GM12878 (cell line): ENCODE measurements at regions not wholly inside any gene's neighbourhood (a gene's known extent, or its start where the extent isn't known, plus 50 kb on each side); places are given as distances from the start of the nearest gene placed in this dataset.
A peak's percentile ranks its signal among the peaks of the same experiment; 100 is the strongest.

Experiments
- BHLHE40 ChIP-seq, 2 experiments: fragments of 450-650 bp in 1 of 2; IDR thresholded peaks; 2 replicates each; pipeline ENCODE4 v1.6.1; 2011 to 2017; ENCODE audit warnings: low read depth in 2 of 2, borderline replicate concordance in 1 of 2, improper control_type of control experiment in 1 of 2, low read length in 1 of 2, mild to moderate bottlenecking in 1 of 2
- DPF2 ChIP-seq: fragments of 450-650 bp; IDR thresholded peaks from 2 replicates; pipeline ENCODE4 v1.6.1; 2017; ENCODE audit warnings: mild to moderate bottlenecking
- E2F4 ChIP-seq: IDR thresholded peaks from 2 replicates; pipeline ENCODE4 v1.6.1; 2012; ENCODE audit warnings: low read depth, low read length, improper control_type of control experiment
- EED ChIP-seq: sonication (generic); IDR thresholded peaks from 2 replicates; pipeline ENCODE4 v1.6.1; 2016; ENCODE audit warnings: antibody characterized with exemption, low read depth
- EP300 ChIP-seq, 2 experiments: fragments of 150-350 bp in 1 of 2; IDR thresholded peaks; 2 replicates each; pipeline ENCODE4 v1.6.1; 2011 to 2012; ENCODE audit warnings: low read depth in 2 of 2, low read length in 2 of 2, borderline replicate concordance in 1 of 2, improper control_type of control experiment in 1 of 2, inconsistent platforms in 1 of 2; ENCODE audit not compliant: control insufficient read depth in 1 of 2
- FOXM1 ChIP-seq: IDR thresholded peaks from 2 replicates; pipeline ENCODE4 v1.6.1; 2012; ENCODE audit warnings: low read depth, mild to moderate bottlenecking, inconsistent platforms, low read length, moderate library complexity
- GABPA ChIP-seq: IDR thresholded peaks from 2 replicates; pipeline ENCODE4 v1.6.1; 2014; ENCODE audit warnings: antibody characterized with exemption, low read depth, mild to moderate bottlenecking, inconsistent platforms
- HDAC6 ChIP-seq: fragments of 200-600 bp; sonication (generic); IDR thresholded peaks from one replicate; pipeline ENCODE4 v1.8.0; 2017; ENCODE audit warnings: antibody characterized with exemption; ENCODE audit not compliant: unreplicated experiment
- IKZF1 ChIP-seq: fragments of 450-650 bp; conservative IDR thresholded peaks from 2 replicates; pipeline ENCODE4 v1.6.1; 2017; ENCODE audit warnings: antibody characterized with exemption, mild to moderate bottlenecking
- IRF4 ChIP-seq: IDR thresholded peaks from 2 replicates; pipeline ENCODE4 v1.6.1; 2011; ENCODE audit warnings: low read depth, low read length
- KLF5 ChIP-seq: fragments of 450-650 bp; IDR thresholded peaks from 2 replicates; pipeline ENCODE4 v1.6.1; 2014; ENCODE audit warnings: mild to moderate bottlenecking; ENCODE audit not compliant: partially characterized antibody
- MEF2A ChIP-seq: IDR thresholded peaks from 2 replicates; pipeline ENCODE4 v1.6.1; 2011; ENCODE audit warnings: low read depth, mild to moderate bottlenecking, low read length, moderate library complexity; ENCODE audit not compliant: insufficient read depth
- MTA2 ChIP-seq: fragments of 450-650 bp; IDR thresholded peaks from 2 replicates; pipeline ENCODE4 v1.6.1; 2016; ENCODE audit warnings: low read depth, mild to moderate bottlenecking, moderate library complexity
- MXI1 ChIP-seq: fragments of 150-350 bp; IDR thresholded peaks from 2 replicates; pipeline ENCODE4 v1.6.1; 2011; ENCODE audit warnings: low read depth, mild to moderate bottlenecking, inconsistent platforms, low read length, improper control_type of control experiment
- NFIC ChIP-seq: IDR thresholded peaks from 2 replicates; pipeline ENCODE4 v1.6.1; 2012; ENCODE audit warnings: low read depth, mild to moderate bottlenecking, inconsistent platforms, low read length, moderate library complexity
- NR2F1 ChIP-seq: fragments of 450-650 bp; conservative IDR thresholded peaks from 2 replicates; pipeline ENCODE4 v1.6.1; 2017; ENCODE audit warnings: mild to moderate bottlenecking
- SKIL ChIP-seq: fragments of 450-650 bp; IDR thresholded peaks from 2 replicates; pipeline ENCODE4 v1.6.1; 2017; ENCODE audit warnings: mild to moderate bottlenecking, low read depth, inconsistent platforms; ENCODE audit not compliant: poor library complexity, severe bottlenecking
- SUZ12 ChIP-seq: fragments of 200-600 bp; sonication (generic); IDR thresholded peaks from one replicate; pipeline ENCODE4 v1.6.1; 2018; ENCODE audit warnings: antibody characterized with exemption, mild to moderate bottlenecking; ENCODE audit not compliant: unreplicated experiment
- TF ChIP-seq, protein P1 (sequence below): IDR thresholded peaks from 2 replicates; pipeline ENCODE4 v1.6.1; 2012; ENCODE audit warnings: low read length, inconsistent platforms
- TF ChIP-seq, protein P2 (sequence below): fragments of 450-650 bp; IDR thresholded peaks from 2 replicates; pipeline ENCODE4 v1.6.1; 2017; ENCODE audit warnings: borderline replicate concordance
- TF ChIP-seq, protein P3 (sequence below): fragments of 450-650 bp; formaldehyde crosslinking; IDR thresholded peaks from 2 replicates; pipeline ENCODE4 v1.4.0; 2022; ENCODE audit warnings: mild to moderate bottlenecking, moderate library complexity

DNA sequence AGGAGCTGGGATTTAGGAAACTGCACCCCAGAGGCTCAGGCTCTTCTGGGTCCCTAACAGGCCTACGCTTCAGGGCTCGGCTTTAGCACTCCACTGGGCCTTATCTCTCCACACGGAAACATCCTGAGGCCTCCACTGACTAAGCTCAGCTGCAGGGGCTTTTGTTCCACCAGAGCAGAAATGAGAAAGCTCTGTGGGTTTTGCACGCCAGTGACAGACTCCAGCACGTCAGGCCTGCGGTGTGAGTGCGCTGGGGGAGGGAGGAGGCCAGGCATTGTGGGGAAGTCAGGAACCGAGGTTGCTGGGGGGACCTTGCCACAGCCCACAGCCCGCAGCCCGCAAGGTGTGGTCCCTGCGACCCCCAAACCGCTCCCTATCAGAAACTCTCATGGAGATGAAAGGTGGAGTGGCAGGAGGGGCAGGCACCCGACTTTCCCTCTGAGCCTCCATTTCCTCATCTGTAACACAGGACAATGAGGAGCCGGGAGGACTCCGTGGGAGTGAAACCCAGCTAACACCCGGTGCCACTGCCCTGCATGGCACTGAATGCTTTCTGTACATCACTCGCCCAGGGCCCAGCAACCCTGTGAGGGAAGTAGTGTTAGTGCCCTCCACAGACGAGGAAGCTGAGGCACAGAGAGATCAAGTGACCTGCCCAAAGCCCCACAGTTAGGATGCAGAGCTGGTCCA lies 106.5 kb downstream of the TPRA1 start (continued):
- TF ChIP-seq IKZF1 (peak; percentile 86), NR2F1 (peak; percentile 94), MTA2 (peak; percentile 87), HDAC6 (no peak), MEF2A (peak; percentile 59; the same call in 1 of the 2 replicates), DPF2 (peak; percentile 94), EED (peak; percentile 76), KLF5 (peak; percentile 37), MXI1 (0 out of 2 replicates have a peak, but pooled peaks have one; percentile 27), BHLHE40 (IDR thresholded peaks at IDR 0.05; ENCODE audit: borderline replicate concordance in 1 of 2, low read depth in 2 of 2, low read length in 1 of 2) (peak; percentile 86 to 94), GABPA (0 out of 2 replicates have a peak, but pooled peaks have one; percentile 14), E2F4 (no peak), SKIL (peak; percentile 87), NFIC (peak; percentile 76), FOXM1 (peak; percentile 76), IRF4 (peak; percentile 80), EP300 (IDR thresholded peaks at IDR 0.05; ENCODE audit: borderline replicate concordance in 1 of 2, control insufficient read depth in 1 of 2, low read depth in 2 of 2, low read length in 2 of 2) (peak; percentile 88 to 91), SUZ12 (no peak)
- TF ChIP-seq, protein P1, sequence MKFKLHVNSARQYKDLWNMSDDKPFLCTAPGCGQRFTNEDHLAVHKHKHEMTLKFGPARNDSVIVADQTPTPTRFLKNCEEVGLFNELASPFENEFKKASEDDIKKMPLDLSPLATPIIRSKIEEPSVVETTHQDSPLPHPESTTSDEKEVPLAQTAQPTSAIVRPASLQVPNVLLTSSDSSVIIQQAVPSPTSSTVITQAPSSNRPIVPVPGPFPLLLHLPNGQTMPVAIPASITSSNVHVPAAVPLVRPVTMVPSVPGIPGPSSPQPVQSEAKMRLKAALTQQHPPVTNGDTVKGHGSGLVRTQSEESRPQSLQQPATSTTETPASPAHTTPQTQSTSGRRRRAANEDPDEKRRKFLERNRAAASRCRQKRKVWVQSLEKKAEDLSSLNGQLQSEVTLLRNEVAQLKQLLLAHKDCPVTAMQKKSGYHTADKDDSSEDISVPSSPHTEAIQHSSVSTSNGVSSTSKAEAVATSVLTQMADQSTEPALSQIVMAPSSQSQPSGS = peak; percentile 66; the same call in 1 of the 2 replicates
- TF ChIP-seq, protein P2, sequence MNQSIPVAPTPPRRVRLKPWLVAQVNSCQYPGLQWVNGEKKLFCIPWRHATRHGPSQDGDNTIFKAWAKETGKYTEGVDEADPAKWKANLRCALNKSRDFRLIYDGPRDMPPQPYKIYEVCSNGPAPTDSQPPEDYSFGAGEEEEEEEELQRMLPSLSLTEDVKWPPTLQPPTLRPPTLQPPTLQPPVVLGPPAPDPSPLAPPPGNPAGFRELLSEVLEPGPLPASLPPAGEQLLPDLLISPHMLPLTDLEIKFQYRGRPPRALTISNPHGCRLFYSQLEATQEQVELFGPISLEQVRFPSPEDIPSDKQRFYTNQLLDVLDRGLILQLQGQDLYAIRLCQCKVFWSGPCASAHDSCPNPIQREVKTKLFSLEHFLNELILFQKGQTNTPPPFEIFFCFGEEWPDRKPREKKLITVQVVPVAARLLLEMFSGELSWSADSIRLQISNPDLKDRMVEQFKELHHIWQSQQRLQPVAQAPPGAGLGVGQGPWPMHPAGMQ = 0 out of 2 replicates have a peak, but pooled peaks have one; percentile 10
- TF ChIP-seq, protein P3, sequence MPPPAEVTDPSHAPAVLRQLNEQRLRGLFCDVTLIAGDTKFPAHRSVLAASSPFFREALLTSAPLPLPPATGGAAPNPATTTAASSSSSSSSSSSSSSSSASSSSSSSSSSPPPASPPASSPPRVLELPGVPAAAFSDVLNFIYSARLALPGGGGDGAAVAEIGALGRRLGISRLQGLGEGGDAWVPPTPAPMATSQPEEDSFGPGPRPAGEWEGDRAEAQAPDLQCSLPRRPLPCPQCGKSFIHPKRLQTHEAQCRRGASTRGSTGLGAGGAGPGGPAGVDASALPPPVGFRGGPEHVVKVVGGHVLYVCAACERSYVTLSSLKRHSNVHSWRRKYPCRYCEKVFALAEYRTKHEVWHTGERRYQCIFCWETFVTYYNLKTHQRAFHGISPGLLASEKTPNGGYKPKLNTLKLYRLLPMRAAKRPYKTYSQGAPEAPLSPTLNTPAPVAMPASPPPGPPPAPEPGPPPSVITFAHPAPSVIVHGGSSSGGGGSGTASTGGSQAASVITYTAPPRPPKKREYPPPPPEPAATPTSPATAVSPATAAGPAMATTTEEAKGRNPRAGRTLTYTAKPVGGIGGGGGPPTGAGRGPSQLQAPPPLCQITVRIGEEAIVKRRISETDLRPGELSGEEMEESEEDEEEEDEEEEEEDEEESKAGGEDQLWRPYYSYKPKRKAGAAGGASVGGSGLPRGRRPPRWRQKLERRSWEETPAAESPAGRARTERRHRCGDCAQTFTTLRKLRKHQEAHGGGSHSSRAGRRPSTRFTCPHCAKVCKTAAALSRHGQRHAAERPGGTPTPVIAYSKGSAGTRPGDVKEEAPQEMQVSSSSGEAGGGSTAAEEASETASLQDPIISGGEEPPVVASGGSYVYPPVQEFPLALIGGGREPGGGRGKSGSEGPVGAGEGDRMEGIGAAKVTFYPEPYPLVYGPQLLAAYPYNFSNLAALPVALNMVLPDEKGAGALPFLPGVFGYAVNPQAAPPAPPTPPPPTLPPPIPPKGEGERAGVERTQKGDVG (CRISPR knock-in tag) = no peak
